ENCODE measurements at regions not wholly inside any gene's neighbourhood (a gene's known extent, or its start where the extent isn't known, plus 50 kb on each side); places are given as distances from the start of the nearest gene placed in this dataset.
A peak's percentile ranks its signal among the peaks of the same experiment; 100 is the strongest.

DNA sequence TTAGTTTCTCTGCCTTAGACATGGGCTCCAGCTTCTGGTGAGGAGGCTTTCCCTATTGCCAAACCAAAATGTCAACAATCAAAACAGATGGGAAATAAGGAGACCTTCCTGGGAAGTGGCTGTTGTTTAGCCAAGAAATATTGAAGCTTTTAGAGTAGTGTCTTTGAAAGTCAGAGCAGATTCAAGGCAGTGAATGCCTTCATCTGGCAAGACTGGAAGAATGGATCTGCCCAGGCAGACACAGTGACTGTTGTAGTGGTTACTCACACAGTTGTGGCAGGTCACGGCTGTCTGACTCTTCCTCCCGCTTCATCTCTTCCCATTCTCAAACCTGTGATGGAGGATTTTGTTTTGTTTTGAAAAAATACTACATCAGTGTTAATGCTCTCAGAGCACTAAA lies 154.1 kb upstream of the ADO start:
- H3K27ac ChIP-seq (ENCODE audit: low read length) = no peak overlapping the region
- H3K79me2 ChIP-seq (ENCODE audit: low read length) = no peaks in the 10 kb centered on the region
- no peaks in the 10 kb centered on the region for H3K36me3 ChIP-seq (replicated peaks; ENCODE audit: low read depth, low read length)
- no peak overlapping the region for H3K9ac ChIP-seq (ENCODE audit: low read length)
- H3K27me3 ChIP-seq (ENCODE audit: low read depth, low read length) = no peaks in the 10 kb centered on the region
- no peak overlapping the region for H3K4me2 ChIP-seq (ENCODE audit: low read length)
- no peak overlapping the region for H2AFZ ChIP-seq (ENCODE audit: low read depth, low read length)
- no peak for TF ChIP-seq EZH2phosphoT487 (IDR thresholded peaks at IDR 0.05; ENCODE audit: low read depth)
- TF ChIP-seq, protein P1, sequence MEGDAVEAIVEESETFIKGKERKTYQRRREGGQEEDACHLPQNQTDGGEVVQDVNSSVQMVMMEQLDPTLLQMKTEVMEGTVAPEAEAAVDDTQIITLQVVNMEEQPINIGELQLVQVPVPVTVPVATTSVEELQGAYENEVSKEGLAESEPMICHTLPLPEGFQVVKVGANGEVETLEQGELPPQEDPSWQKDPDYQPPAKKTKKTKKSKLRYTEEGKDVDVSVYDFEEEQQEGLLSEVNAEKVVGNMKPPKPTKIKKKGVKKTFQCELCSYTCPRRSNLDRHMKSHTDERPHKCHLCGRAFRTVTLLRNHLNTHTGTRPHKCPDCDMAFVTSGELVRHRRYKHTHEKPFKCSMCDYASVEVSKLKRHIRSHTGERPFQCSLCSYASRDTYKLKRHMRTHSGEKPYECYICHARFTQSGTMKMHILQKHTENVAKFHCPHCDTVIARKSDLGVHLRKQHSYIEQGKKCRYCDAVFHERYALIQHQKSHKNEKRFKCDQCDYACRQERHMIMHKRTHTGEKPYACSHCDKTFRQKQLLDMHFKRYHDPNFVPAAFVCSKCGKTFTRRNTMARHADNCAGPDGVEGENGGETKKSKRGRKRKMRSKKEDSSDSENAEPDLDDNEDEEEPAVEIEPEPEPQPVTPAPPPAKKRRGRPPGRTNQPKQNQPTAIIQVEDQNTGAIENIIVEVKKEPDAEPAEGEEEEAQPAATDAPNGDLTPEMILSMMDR (IDR thresholded peaks at IDR 0.05; ENCODE audit: low read depth, low read length) = no peak
- 0 out of 2 replicates have a peak, but pooled peaks cover 4% of the 10 kb centered on the region for H3K9me3 ChIP-seq (ENCODE audit: insufficient read depth, low read length)
- no peak overlapping the region for H3K4me3 ChIP-seq (ENCODE audit: low read length)
- peaks cover 44% of the 10 kb centered on the region for H3K4me1 ChIP-seq (ENCODE audit: low read length)
- no peaks in the 10 kb centered on the region for H4K20me1 ChIP-seq (ENCODE audit: insufficient read depth, low read length)

DNA sequence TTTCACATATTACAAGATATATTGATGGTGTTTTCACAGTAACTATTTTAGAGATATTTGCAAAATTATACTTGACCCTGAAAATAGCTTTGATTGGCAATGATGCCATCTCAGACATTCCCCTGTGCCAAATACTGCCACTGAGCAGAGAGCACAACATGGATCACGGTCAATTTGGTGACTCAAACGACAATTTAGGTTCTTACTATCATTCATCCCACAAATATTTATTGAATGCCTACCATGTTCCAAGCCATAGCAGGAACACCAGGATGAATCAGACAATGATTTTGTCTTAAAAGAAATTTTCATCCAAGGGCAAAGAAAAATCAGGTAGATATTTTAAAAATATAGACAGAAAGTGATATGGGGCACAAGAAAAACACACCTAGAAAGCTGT lies 153.2 kb upstream of the ADO start:
- no peak overlapping the region for H3K9ac ChIP-seq (ENCODE audit: low read length)
- H3K27ac ChIP-seq (ENCODE audit: low read length) = no peak overlapping the region
- no peaks in the 10 kb centered on the region for H4K20me1 ChIP-seq (ENCODE audit: insufficient read depth, low read length)
- H3K79me2 ChIP-seq (ENCODE audit: low read length) = no peaks in the 10 kb centered on the region
- no peaks in the 10 kb centered on the region for H3K27me3 ChIP-seq (ENCODE audit: low read depth, low read length)
- H3K36me3 ChIP-seq (replicated peaks; ENCODE audit: low read depth, low read length) = no peaks in the 10 kb centered on the region
- TF ChIP-seq EZH2phosphoT487 (IDR thresholded peaks at IDR 0.05; ENCODE audit: low read depth) = no peak
- TF ChIP-seq, protein P1 (IDR thresholded peaks at IDR 0.05; ENCODE audit: low read depth, low read length) = no peak
- H3K4me3 ChIP-seq (ENCODE audit: low read length) = no peak overlapping the region
- H2AFZ ChIP-seq (ENCODE audit: low read depth, low read length) = no peak overlapping the region
- no peak overlapping the region for H3K4me2 ChIP-seq (ENCODE audit: low read length)
- 0 out of 2 replicates have a peak, but pooled peaks cover 4% of the 10 kb centered on the region for H3K9me3 ChIP-seq (ENCODE audit: insufficient read depth, low read length)
- H3K4me1 ChIP-seq (ENCODE audit: low read length) = peaks cover 49% of the 10 kb centered on the region

DNA sequence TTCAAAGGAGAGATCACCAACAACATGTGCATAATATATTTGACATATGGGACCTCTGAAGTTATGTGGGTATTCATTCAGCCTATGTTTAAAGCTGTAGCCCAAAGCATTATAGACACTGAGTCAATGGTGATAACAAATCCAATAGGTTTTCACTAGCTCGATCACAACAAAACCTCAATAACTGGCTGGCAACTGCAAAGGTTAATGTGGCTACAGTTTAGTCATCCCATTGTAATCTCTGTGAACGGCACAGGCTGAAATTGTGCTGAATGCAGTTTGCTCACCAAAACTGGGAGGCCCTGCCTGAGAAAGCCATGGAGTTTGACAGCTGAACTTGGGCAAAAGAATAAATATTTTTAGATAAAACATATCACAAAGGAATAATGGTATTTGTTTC lies 152.4 kb upstream of the ADO start:
- Histone ChIP-seq H3K4me2 (ENCODE audit: low read length) (no peak overlapping the region), H3K79me2 (ENCODE audit: low read length) (no peaks in the 10 kb centered on the region), H3K27ac (ENCODE audit: low read length) (no peak overlapping the region), H3K4me1 (ENCODE audit: low read length) (peaks cover 48% of the 10 kb centered on the region), H3K9me3 (ENCODE audit: insufficient read depth, low read length) (0 out of 2 replicates have a peak, but pooled peaks cover 4% of the 10 kb centered on the region), H3K9ac (ENCODE audit: low read length) (no peak overlapping the region), H2AFZ (ENCODE audit: low read depth, low read length) (no peak overlapping the region), H3K27me3 (ENCODE audit: low read depth, low read length) (no peaks in the 10 kb centered on the region), H3K36me3 (replicated peaks; ENCODE audit: low read depth, low read length) (no peaks in the 10 kb centered on the region), H3K4me3 (ENCODE audit: low read length) (no peak overlapping the region), H4K20me1 (ENCODE audit: insufficient read depth, low read length) (no peaks in the 10 kb centered on the region)
- TF ChIP-seq EZH2phosphoT487 (IDR thresholded peaks at IDR 0.05; ENCODE audit: low read depth) = no peak
- TF ChIP-seq, protein P1 (IDR thresholded peaks at IDR 0.05; ENCODE audit: low read depth, low read length) = no peak

DNA sequence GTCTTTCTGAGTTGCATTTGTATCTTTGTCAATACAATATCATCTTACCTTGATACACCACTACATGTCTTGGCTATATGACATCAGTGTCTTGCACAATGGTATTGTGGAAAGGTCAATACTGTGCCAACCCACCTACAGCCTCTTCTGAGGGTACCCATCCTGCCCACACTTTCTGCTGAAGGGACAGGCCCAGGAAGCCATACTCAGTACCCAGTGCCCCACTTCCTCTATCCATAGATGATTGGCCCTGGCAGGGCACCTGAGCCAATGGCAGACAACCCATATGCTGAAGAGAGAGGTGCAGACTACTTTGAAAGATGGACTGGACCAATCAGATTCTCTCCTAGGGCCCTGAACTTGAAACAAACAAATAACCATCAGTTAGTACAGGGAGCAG lies 152.0 kb upstream of the ADO start:
- Histone ChIP-seq H3K27me3 (ENCODE audit: low read depth, low read length) (no peaks in the 10 kb centered on the region), H3K79me2 (ENCODE audit: low read length) (no peaks in the 10 kb centered on the region), H3K9me3 (ENCODE audit: insufficient read depth, low read length) (0 out of 2 replicates have a peak, but pooled peaks cover 4% of the 10 kb centered on the region), H3K27ac (ENCODE audit: low read length) (peak overlapping the region; percentile 56), H4K20me1 (ENCODE audit: insufficient read depth, low read length) (no peaks in the 10 kb centered on the region), H3K4me1 (ENCODE audit: low read length) (peaks cover 43% of the 10 kb centered on the region), H3K4me2 (ENCODE audit: low read length) (peak overlapping the region; percentile 62), H3K4me3 (ENCODE audit: low read length) (peak overlapping the region; percentile 28), H3K9ac (ENCODE audit: low read length) (no peak overlapping the region; the same call in 1 of the 2 replicates), H3K36me3 (replicated peaks; ENCODE audit: low read depth, low read length) (no peaks in the 10 kb centered on the region), H2AFZ (ENCODE audit: low read depth, low read length) (no peak overlapping the region)
- TF ChIP-seq, protein P1 (IDR thresholded peaks at IDR 0.05; ENCODE audit: low read depth, low read length) = no peak
- no peak for TF ChIP-seq EZH2phosphoT487 (IDR thresholded peaks at IDR 0.05; ENCODE audit: low read depth)
